ENCODE measurements at regions not wholly inside any gene's neighbourhood (a gene's known extent, or its start where the extent isn't known, plus 50 kb on each side); places are given as distances from the start of the nearest gene placed in this dataset.
"Not testable (repeated sequence)": the region's sequence is repeated elsewhere in the genome, so short reads cannot be mapped to it uniquely, and the experiment has no call there.

- DNase-seq = no peak
Measured at GRCh38 chr18:38563396-38563980, 997.9 kb upstream of the CELF4 start.

GRCh38 chr18:38557006-38557405 is 991.4 kb upstream of the CELF4 start:
- no peak for DNase-seq

- no peak for DNase-seq
Measured at GRCh38 chr18:38552732-38553321, 987.2 kb upstream of the CELF4 start.

- DNase-seq = no peak
Measured at GRCh38 chr18:38551881-38552280, 986.3 kb upstream of the CELF4 start.

GRCh38 chr18:38545071-38545470 is 979.5 kb upstream of the CELF4 start:
- no peak for DNase-seq

- DNase-seq = no peak
Measured at GRCh38 chr18:38539856-38540255, 974.3 kb upstream of the CELF4 start.

- DNase-seq = no peak
Measured at GRCh38 chr18:38539371-38539770, 973.8 kb upstream of the CELF4 start.

GRCh38 chr18:38534073-38534472 is 968.5 kb upstream of the CELF4 start:
- no peak for DNase-seq

- DNase-seq = no peak
Measured at GRCh38 chr18:38526922-38527321, 961.3 kb upstream of the CELF4 start.

- DNase-seq = no peak
Measured at GRCh38 chr18:38525039-38525438, 959.4 kb upstream of the CELF4 start.

- DNase-seq = no peak
Measured at GRCh38 chr18:38520786-38521185, 955.2 kb upstream of the CELF4 start.

- no peak for DNase-seq
Measured at GRCh38 chr18:38502539-38502938, 936.9 kb upstream of the CELF4 start.

GRCh38 chr18:38497266-38497665 is 931.7 kb upstream of the CELF4 start:
- no peak for DNase-seq

- no peak for DNase-seq
Measured at GRCh38 chr18:38496222-38496793, 930.7 kb upstream of the CELF4 start.

- DNase-seq = no peak
Measured at GRCh38 chr18:38494065-38494464, 928.5 kb upstream of the CELF4 start.

GRCh38 chr18:38491195-38491594 is 925.6 kb upstream of the CELF4 start:
- DNase-seq = no peak

GRCh38 chr18:38489721-38490120 is 924.1 kb upstream of the CELF4 start:
- not testable (repeated sequence) for DNase-seq

GRCh38 chr18:38487521-38487920 is 921.9 kb upstream of the CELF4 start:
- DNase-seq = no peak

GRCh38 chr18:38483326-38483725 is 917.7 kb upstream of the CELF4 start:
- DNase-seq = no peak

GRCh38 chr18:38481576-38481975 is 916.0 kb upstream of the CELF4 start:
- DNase-seq = no peak

- no peak for DNase-seq
Measured at GRCh38 chr18:38475686-38476085, 910.1 kb upstream of the CELF4 start.

- DNase-seq = no peak
Measured at GRCh38 chr18:38473535-38473934, 907.9 kb upstream of the CELF4 start.

GRCh38 chr18:38470421-38470820 is 904.8 kb upstream of the CELF4 start:
- no peak for DNase-seq

- no peak for DNase-seq
Measured at GRCh38 chr18:38466426-38466825, 900.8 kb upstream of the CELF4 start.

GRCh38 chr18:38464024-38464423 is 898.4 kb upstream of the CELF4 start:
- no peak for DNase-seq
